ENCODE measurements at regions not wholly inside any gene's neighbourhood (a gene's known extent, or its start where the extent isn't known, plus 50 kb on each side); places are given as distances from the start of the nearest gene placed in this dataset.

DNA sequence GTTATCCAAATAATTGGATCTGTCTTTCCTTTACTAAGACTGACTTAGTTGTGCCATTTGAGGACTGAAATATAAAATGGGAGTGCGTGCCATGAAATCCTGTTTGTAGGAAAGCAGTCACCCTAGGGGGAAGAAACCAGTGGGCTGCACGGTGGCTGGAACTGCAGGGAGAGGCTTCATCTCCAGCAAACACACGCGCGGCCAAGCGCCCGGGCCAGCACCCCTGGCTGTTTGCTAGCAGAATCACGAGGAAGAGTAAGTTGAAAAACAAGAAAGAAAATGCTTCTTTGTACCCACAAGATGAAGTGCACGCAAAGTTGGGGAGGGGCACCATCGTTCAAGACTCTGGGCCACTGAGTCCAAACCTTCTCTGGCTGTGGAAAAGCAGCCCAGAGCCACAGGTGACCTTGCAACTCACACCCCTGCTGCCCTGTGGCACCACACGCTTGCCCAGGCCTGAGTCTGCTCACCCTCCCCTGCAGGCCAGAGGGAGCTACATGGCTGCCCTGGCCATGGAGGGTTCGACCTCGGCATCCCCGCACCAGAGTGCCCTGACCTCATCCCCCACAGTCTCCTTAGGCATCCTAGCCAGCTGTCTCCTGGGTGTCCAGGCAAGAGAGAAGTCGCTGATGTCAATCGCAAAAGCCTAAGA, 55.2 kb downstream of the IRX2 start:
- DNase-seq (ENCODE audit: extremely low read depth, low read depth): no peak

DNA sequence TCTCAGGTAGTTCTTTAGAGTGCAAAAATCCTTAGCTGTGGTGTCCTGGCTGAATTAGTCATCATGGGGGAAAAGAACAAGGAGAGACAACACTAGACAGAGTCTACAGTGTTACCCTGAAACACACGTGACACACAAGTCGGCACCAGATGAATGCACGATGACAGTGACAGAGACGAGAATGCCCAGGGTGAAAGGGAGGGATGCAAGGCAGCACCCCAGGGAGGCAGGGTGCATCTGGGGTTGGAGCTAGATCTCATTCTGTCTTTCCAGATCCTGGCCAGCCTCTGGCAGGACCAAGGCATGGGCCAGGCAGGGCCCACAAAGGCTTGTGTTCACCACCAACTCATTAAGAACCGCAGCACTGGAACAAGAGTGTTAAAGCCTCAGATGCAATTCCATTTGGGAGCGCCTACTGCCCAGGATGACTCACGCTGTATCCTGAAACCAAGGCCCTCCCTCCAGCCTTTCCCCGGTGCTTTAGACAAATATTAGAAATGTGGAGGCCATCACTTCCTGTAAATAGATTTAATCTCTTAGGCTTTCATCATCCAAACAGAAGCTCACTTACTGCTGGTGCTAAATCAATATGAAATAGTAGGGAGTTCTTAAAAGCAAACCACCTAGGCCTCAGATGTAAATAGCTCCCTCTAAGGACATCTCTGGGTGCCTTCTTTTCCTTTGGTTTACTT, 56.1 kb downstream of the IRX2 start:
- DNase-seq (ENCODE audit: extremely low read depth, low read depth): no peak

DNA sequence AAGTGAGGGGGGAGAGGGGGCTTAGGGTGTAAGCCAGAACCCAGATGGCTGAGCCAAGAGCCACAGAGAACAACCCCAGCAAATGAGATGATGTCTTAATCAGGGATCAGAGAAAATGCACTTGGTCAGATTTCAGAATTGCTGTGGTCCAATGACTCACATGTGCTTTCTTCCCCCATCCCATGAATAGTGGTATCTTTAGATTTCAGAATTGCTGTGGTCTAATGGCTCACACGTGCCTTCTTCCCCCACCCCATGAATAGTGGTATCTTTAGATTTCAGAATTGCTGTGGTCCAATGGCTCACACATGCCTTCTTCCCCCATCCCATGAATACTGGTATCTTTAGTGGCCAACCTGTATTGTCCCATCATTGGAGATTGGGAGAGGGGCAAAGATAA, 59.9 kb downstream of the IRX2 start:
- no peak for DNase-seq (ENCODE audit: extremely low read depth, low read depth)

DNA sequence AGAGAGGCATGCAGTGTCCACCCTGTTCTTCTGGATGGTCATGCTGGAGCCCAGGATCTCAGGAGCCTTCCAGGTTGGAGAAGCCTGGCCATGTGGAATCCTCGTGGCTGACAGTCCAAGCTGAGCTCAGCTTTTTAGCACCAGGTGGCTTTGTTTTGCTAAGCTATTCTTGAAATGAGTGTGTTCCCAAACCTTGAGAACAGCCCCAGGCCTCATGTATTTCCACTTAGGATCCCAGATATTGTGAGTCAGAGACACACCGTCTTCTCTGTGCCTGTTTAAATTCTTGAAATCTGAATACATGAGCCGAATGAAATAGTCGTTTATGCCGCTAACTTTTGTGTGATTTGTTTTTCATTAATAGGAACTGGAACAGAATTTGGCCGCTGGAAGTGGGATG, 61.2 kb downstream of the IRX2 start:
- DNase-seq (ENCODE audit: extremely low read depth, low read depth): no peak

DNA sequence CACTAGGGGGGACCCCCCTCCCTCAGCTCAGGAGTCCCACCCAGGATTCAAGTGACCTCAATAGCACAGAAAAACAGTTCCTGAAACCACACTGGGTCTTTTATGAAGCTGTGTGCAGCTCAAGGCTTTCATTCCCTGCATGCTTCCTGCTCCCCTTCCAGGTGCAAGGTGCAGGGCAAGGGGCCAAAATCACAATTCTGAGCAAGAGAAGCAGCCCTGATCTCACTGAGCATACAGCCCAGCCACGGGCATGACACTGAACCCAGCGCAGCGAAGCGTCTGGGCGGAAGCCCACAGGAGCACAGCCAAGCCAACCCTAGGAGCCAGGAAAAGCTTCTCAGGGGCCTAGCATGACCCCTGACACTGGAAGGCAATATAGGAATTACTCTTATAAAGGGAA, 62.9 kb downstream of the IRX2 start:
- no peak for DNase-seq (ENCODE audit: extremely low read depth, low read depth)

DNA sequence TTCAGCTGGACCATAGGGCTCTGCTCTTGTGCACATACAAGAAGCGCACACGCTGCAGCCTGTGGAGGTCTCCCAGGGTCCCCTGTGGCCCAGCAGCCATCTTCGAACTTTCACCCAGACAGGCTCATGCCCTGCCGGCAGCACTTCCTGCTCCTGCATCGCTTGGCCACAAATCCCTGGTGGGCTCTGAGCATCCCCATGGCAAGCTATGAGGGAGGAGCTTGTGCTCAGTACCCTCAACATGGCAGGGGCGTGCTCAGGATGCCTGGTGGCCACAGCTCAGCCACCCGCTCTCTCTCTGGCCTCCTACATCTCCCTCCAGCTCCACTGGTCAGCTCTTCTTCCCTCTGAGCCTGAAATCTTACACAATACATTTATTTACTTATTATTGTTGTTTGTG, 63.7 kb downstream of the IRX2 start:
- no peak for DNase-seq (ENCODE audit: extremely low read depth, low read depth)

DNA sequence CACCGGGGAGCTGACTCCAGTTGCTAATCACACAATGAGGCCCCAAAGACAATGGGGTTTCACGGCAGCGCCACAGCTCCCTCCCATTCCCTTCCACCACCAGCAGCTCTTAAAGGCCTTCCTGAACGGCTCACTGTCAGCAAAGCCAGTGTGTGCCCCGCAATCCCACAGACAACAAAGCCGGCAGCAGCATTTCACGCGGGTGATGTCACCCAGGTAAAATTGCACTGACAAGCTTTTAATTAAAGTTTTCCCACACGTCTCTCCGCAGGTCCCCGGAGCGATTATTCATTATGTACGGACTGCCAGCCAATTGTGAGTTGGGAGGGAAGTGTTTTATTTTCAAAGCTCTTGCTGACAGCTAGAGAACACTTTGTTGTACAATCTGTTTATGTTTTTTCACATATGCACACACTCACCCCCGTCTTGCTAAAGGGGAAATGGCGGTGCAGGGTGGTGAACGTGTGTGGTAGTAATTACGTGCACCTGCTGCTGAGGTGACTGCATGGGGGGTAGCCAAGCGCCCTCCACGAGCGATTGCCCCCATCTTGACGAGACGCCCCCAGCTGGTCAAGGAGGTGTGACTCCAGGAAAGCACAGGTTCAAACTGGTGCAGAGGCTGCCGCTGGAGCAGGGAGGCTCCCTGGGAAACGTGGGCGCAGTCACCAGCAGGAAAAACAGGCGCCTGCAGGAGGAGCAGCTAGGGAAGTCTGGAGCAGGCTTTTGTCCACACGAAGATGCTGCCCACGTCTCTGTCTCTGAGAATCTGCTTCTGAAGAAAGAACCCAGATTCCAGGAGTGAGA, 65.0 kb downstream of the IRX2 start:
- no peak for DNase-seq (ENCODE audit: extremely low read depth, low read depth)

DNA sequence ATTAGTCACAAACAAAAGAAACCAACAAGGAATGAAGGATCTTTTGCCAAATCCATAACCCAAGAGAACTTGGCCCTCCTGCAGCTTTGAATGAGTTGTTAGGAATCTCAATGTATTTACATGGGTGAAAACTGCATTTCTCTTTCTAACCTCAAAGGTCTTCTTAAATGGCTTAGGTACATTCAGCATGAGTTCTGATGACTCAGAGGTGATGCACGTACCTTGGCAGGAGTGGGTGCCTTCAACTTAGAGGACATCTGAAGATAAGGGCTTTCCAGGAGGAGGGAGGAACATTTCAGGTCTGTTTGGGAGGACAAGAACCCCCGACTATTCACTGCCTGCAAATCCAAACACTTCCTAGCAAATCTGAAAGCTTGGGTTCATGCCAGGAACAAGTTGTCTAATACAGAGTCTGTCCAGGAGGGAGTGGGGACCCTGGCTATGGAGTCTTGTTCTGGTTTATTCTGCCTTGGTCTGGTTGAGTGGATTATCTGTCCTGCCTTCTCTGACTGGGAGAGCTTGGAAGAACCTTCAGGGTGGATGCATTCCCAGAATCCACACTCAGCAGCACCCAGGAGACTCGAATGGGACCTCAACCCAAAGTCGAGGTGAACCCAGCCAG, 65.7 kb downstream of the IRX2 start:
- DNase-seq (ENCODE audit: extremely low read depth, low read depth): no peak

DNA sequence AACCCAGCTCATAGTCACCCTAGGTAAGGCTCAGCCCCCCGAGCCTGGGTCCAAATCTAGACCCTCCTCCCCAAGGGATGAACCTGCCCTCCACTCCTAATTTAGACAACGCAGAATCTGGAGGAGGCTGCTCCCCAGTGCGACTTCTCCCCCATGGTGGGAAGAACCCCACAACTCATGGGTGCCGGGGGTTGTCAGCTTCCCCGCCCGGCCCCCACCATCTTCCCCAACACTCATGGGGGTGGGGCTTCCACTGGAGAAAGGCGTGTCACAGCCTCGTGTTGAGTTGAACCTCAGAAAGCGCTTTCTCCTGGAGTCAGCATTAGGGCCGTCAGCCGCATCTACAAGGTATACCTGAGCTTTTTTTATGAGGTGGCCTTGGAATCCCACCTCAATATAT, 66.9 kb downstream of the IRX2 start:
- DNase-seq (ENCODE audit: extremely low read depth, low read depth): no peak

DNA sequence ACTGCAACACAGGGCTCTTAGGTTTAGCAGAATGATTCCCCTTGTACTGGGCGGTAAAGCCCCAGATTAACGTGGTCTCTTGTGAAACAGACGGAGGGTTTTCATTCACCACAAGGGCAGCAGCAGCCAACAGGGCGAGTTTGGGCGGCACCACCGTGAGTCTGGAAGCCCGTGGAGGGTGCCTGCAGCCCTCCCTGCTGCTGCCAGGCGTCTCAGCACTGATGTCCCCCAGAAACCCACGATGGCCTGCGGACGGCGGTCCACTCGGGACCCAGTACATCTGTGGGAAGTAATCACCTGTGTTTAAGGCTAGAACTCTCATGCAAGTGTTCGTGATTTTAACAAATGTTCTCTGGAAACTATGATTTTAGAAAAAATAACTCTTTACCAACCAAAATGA, 67.8 kb downstream of the IRX2 start:
- DNase-seq (ENCODE audit: extremely low read depth, low read depth): no peak

DNA sequence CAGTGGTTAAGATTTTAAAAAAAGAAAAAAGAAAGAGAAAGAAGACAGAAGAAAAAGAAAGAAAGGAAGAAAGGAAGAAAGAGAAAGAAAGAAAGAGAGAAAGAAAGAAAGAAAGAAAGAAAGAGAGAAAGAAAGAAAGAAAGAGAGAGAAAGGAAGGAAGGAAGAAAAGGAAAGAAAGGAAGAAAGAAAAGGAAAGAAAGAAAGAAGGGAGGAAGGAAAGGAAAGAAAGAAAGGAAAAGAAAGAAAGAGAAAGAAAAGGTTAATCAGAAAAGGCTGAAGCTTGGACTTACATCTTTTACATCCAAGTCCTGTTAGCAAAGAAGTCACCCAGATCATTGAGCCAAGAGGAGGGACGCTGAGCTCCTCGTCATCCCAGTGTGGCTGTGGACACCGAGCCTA, 70.0 kb downstream of the IRX2 start:
- no peak for DNase-seq (ENCODE audit: extremely low read depth, low read depth)

DNA sequence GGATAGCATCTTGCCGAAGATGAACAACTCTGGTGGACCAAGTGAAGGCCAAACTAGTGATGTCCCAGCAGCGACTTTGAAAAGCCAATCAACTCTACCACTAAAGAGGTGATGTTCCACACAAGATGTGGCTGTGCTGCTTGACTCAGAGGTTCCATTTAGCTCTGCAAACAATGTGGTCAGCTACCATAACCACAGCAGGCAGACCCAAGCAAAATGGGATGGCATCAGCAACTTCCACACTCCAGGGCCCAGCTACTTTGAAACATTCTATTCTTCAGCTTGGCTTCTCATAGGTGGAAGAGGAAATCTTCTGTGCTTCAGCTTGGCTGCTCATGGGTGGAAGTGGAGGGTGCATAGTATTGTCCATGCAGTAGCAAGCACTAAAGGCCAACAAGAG, 70.5 kb downstream of the IRX2 start:
- DNase-seq (ENCODE audit: extremely low read depth, low read depth): no peak

DNA sequence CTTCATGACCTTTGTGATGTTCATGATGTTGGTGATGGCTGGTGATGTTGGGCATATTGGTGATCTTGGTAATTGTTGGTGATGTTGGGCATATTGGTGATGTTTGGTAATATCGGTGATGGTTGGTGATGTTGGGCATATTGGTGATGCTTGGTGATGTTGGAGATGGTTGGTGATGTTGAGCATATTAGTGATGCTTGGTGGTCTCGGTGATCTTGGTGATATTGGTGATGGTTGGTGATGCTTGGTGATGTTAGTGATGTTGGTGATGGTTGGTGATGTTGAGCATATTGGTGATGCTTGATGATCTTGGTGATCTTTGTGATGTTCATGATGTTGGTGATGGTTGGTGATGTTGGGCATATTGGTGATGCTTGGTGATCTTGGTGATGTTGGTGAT, 73.8 kb downstream of the IRX2 start:
- DNase-seq (ENCODE audit: extremely low read depth, low read depth): no peak

DNA sequence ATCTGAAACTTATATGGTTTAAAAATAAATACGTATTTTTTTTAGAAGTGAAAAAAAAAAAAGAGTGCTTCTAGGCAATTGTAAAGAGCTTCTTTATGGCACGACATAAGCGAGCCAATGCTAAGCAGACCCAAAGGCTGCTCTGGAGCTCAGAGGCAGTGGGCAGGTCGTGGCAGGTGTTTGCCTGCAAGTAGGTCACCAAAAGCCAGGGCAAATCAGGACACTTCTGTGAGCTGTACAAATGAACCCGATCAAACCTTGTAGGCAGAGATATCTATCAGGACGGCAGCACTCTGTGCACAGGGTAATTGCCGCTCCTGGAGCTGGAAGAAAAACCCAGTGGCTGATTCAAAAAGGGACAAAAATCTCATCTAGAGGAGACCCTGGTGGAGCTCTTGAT, 75.9 kb downstream of the IRX2 start:
- no peak for DNase-seq (ENCODE audit: extremely low read depth, low read depth)

DNA sequence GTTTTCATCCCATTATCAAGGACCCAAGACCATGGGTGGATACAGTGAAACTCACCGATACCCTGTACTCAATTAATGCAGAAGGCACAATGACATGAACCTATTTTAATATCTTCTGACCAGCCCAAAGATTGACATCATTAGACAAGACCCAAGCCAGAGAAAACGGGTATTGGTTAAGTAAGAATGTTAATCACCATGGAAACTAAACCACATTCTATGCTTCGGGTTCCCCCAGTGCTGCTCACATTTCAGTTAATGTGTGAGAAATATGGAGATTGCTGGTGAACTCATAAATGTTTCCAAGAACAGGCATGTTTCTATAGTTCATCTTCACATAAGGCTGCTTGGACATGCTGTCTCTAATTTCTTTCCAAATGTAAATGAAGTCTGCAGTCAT, 77.0 kb downstream of the IRX2 start:
- no peak for DNase-seq (ENCODE audit: extremely low read depth, low read depth)

DNA sequence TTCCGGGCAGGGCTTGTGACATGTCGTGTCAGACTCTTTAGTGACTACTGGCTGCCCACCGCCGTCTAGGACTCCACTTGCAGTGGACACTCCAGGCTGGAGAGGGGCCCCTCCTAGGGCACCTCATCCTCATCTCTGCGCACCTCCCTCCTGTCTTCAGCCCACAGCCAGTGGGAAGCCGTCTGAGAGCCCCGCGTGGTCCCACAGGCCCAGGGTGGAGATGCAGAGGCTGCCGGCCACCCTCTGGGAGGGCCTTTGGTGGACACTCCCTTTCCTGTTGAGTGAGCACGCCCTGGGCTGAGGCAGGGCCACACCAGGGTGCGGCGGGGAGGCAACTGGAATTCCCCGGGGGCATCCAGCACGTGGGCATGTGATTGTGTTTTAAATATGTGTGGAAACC, 80.5 kb downstream of the IRX2 start:
- DNase-seq (ENCODE audit: extremely low read depth, low read depth): no peak

DNA sequence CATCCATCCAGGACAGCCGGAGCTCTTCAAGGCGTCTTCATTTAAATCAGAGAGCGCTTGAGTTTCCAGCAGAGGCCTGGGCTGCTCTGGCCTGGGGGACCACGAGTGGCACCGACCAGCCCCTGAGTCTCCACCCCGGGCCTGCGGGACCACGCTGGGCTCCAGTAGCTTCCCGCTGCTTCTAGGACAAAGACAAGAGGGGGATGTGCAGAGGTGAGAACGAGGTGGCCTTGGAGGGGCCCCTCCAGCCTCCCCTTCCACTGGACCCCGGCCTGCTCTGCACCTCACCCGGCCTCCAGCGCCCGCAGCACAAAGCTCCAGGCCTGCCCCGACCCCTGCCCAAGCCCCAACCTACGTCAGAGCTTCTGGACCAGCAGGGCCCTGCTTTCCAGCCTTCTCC, 81.6 kb downstream of the IRX2 start:
- DNase-seq (ENCODE audit: extremely low read depth, low read depth): no peak

DNA sequence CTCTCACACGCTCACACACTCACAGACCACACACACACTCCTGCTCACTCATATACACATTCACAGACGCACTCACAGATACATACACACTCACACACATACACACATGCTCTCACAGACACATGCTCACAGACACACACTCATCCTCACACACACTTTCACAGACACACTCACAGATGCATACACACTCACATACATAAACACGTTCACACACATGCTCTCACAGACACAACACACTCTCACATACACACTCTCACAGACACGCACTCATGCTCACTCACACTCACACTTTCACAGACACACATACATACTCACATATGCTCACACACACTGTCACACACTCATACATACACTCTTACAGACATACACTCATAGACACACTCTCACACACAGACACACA, 82.2 kb downstream of the IRX2 start:
- DNase-seq (ENCODE audit: extremely low read depth, low read depth): no peak

DNA sequence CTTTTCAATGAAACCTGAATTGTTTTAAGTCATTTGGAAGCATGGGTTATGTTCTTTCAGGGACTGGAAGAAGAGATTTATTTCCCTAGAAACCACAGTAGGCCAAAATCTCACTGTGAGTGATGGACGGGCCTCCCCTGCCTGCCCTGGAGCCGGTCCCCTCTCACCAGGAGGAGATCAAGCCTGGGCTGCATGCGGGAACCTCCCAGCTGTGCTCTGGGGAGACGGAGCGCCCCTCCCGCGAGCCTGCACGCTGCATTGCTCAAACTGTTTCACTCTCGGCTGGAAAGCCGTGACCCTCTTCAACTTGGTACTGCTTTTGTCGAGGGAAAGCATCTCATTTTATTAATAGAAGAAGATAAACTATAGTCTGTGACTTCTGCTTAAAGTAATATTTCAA, 85.4 kb downstream of the IRX2 start:
- DNase-seq (ENCODE audit: extremely low read depth, low read depth): no peak

DNA sequence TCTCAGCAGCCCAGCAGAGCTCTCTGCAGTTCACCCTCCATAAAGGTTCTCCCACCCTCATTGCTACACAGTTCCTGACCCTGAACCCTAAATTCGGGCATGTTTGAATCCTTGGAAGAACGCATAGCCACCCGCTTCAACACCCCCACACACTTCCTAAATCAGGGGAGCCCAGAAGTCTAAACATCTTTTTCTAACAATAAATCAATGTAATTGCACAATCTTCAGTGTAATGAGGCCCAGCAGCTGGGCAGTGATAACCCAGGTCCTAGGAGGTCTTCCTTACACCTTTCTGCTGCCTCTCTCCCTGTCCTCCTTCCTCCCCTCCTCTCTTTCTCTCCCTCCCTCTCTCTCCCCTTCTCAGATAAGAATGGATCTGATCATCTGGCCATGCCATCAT, 88.0 kb downstream of the IRX2 start:
- DNase-seq (ENCODE audit: extremely low read depth, low read depth): no peak

DNA sequence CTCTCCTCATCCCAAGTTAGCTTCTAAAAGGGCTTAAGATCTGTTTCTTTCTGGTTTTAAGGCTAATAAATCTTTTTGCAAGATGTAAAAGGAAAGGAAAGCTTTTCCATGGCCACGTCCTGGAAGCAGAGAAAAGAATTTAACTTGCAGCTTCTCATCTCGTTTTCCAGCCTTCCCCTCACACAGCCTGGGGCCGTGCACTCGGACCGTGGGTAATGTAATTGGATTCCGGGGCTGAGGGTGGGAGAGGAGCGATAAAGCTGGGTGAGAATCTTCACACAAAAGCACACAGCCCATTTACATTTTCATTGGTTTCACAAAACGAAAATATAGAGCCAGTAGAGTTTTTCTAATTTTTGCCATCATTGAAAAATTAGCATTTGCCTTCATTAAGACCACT, 91.2 kb downstream of the IRX2 start:
- DNase-seq (ENCODE audit: extremely low read depth, low read depth): no peak
